A673 (cell line): ENCODE measurements at regions not wholly inside any gene's neighbourhood (a gene's known extent, or its start where the extent isn't known, plus 50 kb on each side); places are given as distances from the start of the nearest gene placed in this dataset.

Source experiments
- CTCF ChIP-seq: fragments of 300-800, 200-600 bp; sonication (generic); conservative IDR thresholded peaks from 2 replicates; pipeline ENCODE4 v1.5.1; 2017; ENCODE audit warnings: low read depth, mild to moderate bottlenecking, antibody characterized with exemption, low read length, moderate library complexity, mixed read lengths
- EZH2 ChIP-seq: fragments of 200-600 bp; sonication (generic); IDR thresholded peaks from 2 replicates; pipeline ENCODE4 v1.6.1; 2017; ENCODE audit warnings: borderline replicate concordance, low read depth, mild to moderate bottlenecking, mixed read lengths, antibody characterized with exemption, low read length; ENCODE audit not compliant: poor library complexity, severe bottlenecking

- TF ChIP-seq CTCF (no peak), EZH2 (no peak)
Observed at GRCh38 chr15:81495780-81496467, 121.9 kb upstream of the TMC3 start.
